Right renal cortex interstitium (tissue), 3 donors: ENCODE measurements at regions not wholly inside any gene's neighbourhood (a gene's known extent, or its start where the extent isn't known, plus 50 kb on each side); places are given as distances from the start of the nearest gene placed in this dataset.
"Not testable (repeated sequence)": the region's sequence is repeated elsewhere in the genome, so short reads cannot be mapped to it uniquely, and the experiment has no call there.

Experiments
- DNase-seq, 3 donors: peaks; one replicate each; pipeline ENCODE4 v3.0.0-alpha.2; 2013; ENCODE audit warnings: low read depth in 3 of 3, low spot score in 2 of 3

DNA sequence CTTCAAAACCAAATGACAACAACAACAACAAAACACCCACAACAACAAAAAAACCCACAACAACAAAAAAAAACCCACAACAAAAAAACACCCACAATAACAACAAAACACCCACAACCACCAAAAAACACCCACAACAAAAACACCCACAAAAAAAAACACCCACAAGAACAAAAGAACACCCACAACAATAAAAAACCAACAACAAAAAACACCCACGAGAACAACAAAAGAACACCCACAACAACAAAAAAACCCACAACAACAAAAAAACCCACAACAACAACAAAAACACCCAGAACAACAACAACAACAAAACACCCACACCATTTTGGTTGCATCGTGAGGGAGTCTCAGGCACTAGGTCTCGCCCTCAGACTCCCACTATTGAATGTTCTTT is 117.8 kb downstream of the C16orf95 start:
- no peak for DNase-seq

DNA sequence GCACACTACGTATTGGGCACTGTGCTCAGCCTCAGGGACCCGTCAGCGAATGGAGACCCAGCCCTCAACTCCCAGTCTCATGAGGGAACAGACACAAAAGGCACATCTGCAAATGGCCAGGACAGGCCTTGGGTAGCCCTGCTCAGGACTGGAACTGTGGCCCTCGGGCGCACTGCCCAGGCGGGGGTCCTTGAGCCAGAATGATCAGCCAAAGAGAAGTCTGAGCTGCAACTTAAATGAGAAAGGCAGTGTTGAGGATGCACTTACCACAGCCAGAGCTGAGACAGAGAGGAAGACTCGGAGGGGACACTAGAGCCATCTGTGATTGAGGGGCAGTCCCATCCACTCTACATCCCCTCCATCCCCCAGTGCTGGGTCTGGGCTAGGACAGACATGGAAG is 117.3 kb downstream of the C16orf95 start:
- no peak for DNase-seq

GRCh38 chr16:87200637-87201036 is 116.6 kb downstream of the C16orf95 start:
- no peak for DNase-seq

DNA sequence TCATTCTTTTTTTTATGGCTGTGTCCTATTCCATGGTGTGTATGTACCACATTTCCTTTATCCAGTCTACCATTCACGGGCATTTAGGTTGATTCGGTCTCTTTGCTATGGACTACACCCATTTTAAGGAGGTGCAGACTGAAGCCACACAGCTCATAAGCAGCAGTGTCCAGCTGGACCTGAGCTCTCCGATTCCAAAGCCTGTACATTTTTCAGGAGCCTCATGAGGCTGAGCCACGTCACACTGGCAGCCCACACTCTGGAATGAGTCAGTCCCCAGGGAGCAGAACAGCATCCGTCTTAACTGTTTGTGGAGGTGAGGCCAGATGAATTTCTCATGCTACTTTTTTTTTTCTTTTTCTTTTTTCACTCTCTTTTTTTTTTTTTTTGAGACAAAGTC is 116.1 kb downstream of the C16orf95 start:
- DNase-seq, result no peak

DNA sequence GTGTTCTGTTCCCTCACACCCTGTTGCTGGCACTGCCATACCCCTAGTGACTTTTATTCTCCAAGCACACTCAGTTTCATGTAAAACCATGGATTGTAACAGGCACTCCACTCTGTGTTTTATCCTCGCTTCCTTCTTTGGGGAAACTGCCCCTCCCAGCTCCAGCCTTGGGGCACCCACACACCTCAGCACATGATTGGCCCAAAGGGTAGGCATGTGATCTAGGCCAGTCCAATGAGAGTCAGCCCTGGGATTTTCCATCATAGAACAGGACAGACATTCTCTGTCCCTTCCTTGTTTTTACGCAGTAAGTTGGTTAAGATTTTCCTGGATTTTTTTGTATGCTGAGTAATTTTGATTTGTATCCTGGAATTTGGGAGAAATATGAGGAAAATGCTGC is 115.4 kb downstream of the C16orf95 start:
- DNase-seq, result no peak

- no peak for DNase-seq
Measured at GRCh38 chr16:87202346-87202745, 114.8 kb downstream of the C16orf95 start.

GRCh38 chr16:87203060-87203656 is 114.0 kb downstream of the C16orf95 start:
- peak in 1 of 3 donors; percentile 56 for DNase-seq

GRCh38 chr16:87206646-87207451 is 110.3 kb downstream of the C16orf95 start:
- no peak for DNase-seq

DNA sequence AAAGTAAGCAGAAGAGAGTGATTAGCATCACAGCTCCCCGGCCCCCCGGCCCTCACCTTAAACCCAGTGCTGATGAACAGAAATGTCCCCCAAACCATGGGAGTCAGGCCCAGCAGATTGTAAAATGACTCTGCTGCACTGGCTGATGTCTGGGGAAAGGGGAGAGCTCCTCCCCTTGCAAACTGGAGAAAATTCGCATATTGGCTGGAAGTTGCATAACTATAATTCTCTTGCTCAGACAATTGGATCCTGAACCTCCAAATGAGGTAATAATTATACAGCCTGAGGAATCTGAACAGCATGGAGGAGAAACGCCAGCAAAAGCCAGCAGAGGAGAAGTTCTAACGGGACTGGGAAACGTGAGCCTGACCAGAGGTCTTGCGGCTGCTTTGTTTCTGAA is 109.7 kb downstream of the C16orf95 start:
- no peak for DNase-seq

DNA sequence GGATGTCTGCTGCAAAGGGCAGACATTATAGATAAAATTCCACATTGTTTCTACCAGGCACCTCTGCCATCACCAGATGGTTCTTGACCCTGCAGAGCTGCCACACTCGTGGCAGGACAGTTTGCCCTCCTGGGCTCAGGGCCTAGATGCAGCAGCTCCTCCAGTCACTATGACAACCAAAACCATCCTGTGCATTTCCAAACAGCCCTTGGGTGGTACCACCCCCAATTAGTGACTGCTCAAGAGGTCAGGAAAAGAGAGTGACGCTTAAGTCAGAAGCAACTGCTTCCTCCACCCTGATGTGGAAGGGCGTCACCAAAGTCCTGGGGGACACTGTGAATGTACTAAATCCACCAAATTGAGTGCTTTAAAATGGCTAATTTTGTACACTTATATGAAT is 109.2 kb downstream of the C16orf95 start:
- no peak for DNase-seq

- not testable (repeated sequence) for DNase-seq
Measured at GRCh38 chr16:87208968-87209367, 108.2 kb downstream of the C16orf95 start.

DNA sequence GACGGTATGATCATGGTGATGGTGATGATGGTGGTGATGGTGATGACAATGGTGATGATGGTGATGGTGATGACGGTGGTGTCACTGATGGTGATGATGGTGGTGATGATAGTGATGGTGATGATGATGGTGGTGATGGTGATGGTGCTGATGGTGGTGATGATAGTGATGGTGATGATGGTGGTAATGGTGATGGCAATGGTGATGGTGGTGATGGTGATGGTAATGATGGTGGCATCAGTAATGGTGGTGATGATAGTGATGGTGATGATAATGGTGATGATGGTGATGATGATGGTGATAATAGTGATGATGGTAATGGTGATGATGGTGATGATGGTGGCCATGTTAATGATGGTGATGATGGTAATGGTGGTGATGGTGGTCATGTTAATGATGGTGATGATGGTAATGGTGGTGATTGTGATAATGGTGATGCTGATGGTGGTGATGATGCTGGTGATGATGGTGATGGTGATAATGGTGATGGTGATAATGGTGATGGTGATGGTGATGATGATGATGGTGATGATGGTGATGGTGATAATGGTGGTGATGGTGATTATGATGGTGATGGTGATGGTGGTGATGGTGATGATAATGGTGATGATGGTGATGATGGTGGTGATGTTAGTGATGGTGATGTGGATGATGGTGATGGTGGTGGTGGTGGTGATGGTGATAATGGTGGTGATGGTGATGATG is 107.2 kb downstream of the C16orf95 start:
- DNase-seq, result no peak

- DNase-seq, result no peak
Measured at GRCh38 chr16:87210894-87211293, 106.3 kb downstream of the C16orf95 start.

- DNase-seq, result no peak
Measured at GRCh38 chr16:87212026-87212425, 105.2 kb downstream of the C16orf95 start.

GRCh38 chr16:87213536-87213935 is 103.7 kb downstream of the C16orf95 start:
- DNase-seq, result no peak

DNA sequence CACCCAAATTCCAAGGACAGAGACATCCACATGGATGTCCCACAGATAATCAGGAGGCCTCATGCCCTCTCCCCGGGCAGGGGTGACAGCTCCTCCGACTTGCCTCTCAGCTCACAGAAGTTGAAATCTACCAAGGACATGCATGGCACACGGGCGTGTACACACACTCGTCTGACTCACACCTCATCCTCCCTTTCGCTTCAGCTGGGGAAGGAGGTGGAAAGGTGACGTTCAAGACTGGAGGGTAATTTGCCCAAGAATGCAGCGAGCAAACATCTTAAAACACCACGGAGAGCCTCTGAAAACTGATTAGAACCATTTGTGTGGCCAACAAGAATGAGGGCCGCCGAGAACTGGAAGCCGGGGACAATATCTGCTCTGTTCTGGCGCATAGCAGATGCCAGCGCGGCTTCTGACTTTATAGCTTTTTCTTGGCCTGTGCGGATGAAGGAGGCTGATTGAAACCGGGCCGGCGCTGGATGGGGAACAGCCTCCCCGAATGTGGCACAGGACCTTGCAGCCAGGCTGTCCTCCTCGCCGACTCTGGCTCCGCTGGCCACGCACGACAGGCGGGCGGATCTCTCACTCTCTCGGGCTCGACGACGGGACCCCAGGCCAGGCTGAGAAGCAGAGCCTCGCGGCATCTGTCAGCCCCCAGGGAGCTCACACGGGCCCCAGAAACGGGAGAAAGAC is 100.9 kb downstream of the C16orf95 start:
- DNase-seq, result no peak

GRCh38 chr16:87216841-87217275 is 100.3 kb downstream of the C16orf95 start:
- no peak for DNase-seq

- DNase-seq, result not testable (repeated sequence)
Measured at GRCh38 chr16:87217802-87218201, 99.4 kb downstream of the C16orf95 start.

DNA sequence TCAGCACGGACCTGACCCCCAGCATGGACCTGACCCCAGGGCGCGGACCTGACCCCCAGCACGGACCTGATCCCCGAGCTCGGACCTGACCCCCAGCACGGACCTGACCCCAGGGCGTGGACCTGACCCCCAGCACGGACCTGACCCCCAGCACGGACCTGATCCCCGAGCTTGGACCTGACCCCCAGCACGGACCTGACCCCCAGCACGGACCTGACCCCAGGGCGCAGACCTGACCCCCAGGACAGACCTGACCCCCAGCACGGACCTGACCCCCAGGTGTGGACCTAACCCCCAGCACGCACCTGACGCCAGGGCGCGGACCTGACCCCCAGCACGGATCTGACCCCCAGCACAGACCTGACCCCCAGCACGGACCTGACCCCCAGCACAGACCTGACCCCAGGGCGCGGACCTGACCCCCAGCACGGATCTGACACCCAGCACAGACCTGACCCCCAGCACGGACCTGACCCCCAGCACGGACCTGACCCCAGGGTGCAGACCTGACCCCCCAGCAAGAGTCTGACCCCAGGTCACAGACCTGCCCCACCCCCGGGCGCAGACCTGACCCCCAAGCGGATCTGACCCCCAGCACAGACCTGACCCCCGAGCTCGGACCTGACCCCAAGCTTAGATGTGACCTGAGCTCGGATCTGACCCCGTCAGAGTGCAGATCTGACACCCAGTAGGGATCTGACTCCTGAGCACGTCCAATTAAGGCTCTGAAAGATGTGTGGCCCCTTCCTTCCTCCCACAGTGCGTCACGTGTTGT is 98.7 kb downstream of the C16orf95 start:
- no peak for DNase-seq

DNA sequence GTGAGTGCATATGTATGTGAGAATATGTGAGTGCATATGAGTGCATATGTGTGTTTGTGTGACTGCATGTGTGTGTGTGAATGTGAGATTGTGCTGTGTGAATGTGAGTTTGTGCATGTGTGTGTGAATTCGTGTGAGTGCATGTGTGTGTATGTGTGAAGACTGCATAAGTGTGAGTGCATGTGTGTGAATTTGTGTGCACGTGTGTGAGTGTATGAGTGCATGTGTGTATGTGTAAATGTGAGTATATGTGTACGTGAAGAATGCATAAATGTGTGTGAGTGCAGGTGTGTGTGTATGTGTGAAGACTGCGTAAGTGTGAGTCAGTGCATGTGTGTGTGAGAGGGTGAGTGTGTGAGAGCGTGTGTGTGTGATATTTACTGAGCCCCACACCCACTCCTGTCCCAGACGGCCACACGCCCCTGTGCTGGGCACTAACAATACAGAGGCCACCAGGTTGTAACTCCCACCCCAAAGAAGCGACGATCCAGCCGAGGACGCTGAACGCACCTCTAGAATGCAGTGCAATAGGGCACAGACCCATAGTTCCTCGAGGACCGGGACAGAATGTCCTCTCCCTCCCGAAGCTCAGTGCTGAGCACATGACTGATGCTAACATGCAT is 97.8 kb downstream of the C16orf95 start:
- no peak for DNase-seq
